ENCODE measurements at regions not wholly inside any gene's neighbourhood (a gene's known extent, or its start where the extent isn't known, plus 50 kb on each side); places are given as distances from the start of the nearest gene placed in this dataset.

DNA sequence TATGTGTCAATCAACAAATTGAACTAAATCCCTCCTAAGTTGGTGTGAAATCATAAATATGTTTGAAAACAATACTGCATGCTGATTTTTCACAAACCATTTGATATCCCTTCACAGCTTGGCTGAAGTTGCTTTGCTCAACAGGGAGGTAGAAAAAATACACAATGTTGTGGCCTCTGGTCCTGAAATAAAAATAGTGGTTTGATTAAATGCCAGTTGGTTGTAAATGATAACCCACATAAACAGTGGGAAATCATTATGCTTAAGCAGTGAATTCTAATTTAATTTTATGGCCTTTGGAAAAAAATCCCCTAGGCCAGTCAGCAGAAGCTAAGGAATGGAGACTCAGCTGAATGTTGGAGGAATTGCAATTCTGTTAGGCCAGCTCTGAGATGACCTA is 359.4 kb upstream of the CWC22 start:
- no peak for DNase-seq (ENCODE audit: low read depth in 3 of 3)

DNA sequence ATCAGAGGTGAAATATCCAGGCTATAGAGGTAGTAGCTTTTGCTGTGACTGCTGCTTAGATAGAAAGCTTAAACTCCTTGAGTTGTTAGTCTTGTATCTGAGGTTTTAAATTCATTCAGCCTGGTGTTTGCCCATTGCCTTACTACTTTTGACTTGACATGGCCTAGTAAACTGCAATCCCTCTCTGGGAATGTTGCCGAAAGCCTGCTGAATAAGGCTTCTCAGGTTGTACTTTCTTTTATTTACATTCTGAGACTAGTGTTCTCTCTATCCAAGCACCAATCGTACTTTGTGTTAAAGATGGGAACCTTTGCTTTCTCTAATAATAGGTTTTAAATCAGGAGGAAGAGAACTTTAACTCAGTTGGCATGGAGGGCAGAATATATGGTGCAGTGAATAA is 357.6 kb upstream of the CWC22 start:
- DNase-seq (ENCODE audit: low read depth in 3 of 3), result no peak

DNA sequence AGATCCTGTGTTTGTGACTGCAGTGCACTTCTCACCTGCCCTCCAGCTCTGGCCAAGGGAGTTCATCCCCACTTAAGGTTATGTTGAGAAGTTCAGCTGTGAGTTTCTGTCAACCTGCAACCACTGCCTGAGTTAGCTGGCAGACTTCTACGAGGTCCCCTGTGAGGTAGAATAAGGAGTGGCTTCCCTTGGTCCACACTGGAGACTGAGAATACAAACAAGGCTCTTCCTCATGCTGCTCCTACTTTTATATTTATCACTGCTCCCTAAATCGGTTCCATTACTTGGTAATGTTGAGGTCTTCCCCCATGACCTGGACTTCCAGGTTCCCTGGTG is 353.2 kb upstream of the CWC22 start:
- DNase-seq (ENCODE audit: low read depth in 3 of 3), result no peak

DNA sequence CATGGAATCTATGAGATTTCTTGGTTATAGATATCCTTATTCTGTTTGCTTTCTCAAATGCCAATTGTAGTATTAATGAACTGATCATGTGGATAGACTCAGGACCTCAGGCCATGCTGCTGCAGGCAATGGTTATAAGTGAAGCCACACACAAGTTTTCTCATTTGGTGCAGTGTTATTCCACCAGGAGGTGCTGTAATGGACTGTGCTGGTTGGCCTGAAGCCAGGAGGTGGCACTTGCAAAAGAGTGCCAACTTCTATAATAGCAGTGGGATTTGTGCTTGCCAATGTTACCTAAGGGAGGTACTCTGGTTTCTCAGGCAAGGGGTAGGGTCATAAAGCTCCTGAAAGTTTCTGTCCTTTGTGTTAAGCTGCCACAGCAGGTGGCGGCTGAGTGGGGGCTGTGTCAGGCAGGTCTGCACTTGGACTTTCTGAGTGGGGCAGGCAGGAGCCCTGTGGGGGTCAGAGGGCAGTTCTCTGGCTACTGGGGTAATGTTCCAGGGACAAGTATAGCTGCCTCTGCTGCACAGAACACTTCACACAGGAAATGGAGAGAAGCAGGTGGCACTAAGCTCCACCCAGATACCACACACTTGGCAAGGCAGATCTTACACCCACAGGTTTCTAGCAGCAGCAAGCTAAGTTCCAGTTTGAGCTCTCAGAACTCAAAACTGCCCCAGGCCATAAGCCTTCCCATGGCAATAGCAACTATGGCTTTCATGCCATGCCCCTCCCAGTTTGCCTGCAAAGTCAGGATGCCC is 352.6 kb upstream of the CWC22 start:
- no peak for DNase-seq (ENCODE audit: low read depth in 3 of 3)

DNA sequence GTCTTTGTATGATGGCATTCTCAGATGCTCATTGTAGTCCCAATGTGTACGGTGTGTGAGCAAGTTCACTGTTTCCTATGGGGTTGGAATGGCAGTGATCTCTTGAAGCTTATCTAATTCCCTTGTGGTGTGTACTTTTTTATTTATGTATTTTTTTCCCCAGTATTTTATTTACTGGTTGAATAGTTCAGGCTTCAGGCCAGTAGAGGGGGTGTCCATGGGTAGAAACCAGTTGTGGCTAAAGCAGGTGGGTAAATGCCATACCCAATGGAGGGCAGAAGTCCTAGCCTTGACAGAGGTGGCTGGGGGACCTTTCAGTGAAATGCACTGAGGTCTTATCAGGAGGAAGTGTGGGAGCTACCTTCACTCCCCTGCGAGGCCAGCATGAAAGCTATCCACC is 351.4 kb upstream of the CWC22 start:
- no peak for DNase-seq (ENCODE audit: low read depth in 3 of 3)

DNA sequence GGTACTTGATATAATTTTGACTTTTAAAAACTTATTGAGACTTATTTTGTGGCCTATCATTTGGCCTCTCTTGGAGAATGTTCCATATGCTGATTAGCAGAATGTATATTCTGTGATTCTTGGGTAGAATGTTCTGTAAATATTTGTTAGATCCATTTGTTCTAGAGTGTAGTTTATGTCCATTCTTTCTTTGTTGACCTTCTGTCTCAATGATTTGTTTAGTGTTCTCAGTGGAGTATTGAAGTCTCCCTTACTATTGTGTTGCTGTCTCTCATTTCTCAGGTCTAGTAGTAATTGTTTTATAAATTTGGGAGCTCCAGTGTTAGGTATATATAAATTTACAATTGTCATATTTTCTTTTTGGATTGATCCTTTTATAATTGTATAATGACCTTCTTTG is 349.6 kb upstream of the CWC22 start:
- no peak for DNase-seq (ENCODE audit: low read depth in 3 of 3)

DNA sequence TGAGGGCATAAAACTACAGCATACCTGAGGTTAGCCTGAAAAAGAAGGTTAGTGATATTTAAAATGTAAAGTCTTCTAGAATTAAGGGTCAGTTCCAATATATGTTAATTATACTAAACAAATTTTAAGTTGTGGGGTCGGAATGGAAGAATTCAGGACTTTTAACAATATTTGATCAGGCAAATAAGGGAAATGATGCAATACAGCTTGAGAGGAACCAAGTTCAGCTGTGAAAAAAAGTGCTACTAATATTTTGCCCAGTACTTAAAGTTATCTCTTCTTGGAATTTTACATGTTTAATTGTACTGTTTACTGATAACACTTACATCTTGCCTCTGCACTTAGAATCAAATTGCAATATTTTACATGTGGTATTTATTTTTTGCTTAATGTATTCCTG is 345.5 kb upstream of the CWC22 start:
- no peak for DNase-seq (ENCODE audit: low read depth in 3 of 3)

DNA sequence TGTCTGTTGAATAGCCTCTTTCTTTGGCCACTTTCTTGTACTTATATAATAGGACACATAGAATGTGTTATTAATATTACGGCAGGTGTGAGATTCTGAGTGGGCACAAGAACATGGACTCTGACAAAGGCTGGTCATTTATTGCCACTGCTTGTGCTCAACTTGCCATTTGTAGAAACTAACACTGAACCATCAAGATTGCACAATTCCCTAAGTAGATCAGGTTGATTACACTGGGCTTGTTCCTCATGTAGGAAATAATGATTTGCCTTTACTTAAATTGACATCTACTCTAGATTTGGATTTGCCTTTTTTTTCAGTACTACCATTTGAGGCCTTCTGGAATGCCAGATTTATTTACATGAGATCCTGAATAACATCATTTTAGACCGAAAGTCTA is 342.7 kb upstream of the CWC22 start:
- no peak for DNase-seq (ENCODE audit: low read depth in 3 of 3)

DNA sequence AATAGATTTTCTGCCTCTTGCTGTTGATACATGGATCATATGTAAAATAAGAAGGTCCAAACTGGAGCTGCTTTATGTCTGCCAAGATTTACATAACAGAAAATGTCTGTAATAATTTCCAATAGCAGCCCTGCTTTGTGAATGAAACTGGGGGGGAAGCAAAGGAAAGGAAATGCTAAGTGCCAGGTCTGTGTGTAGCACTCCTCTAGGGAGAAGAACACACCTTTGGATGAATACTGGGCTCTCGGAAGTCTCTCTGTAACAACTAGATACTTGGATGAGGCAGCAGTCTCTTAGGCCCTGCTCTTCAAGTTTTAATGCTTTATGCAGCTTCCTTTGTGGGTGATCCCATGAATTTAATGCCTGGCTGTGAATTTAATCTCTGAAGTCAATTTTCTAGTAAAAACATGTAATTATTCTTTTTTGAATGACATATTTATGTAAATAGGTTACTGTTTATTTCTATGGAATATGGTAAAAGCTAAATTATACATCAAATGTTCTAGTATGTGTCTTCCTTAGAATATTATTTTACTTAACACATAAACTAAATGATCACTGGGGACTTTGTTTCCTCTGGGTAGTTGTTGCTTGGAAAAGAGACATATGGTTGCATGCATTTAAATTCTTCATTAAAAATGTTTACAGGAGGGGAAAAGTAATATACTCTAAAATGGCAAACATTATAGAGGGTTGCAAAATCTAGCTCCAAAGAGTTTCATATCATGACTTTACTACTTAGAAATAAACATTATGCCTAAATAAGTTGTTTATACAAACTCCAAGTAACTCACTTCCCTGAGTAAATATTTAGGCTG is 336.6 kb upstream of the CWC22 start:
- no peak for DNase-seq (ENCODE audit: low read depth in 3 of 3)

DNA sequence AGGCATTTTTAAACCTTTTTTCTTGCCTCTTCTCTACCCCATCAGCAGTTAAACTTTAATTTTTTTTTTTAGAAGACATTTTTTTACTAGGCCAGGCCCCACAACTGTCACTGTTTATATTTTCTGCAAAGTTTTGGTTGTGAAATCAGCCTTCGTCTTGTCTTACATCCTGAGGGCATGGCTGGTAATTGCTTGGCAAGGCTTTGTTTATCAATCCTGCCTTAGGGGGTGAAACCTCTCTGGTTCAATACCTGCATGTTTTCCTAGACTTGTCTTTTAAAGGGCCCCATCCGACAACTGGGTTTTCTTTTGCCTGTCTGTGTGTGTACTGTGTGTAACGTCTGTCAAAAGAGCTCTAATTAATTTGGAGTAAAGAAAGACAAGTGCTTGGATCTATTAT is 330.0 kb upstream of the CWC22 start:
- DNase-seq (ENCODE audit: low read depth in 3 of 3), result no peak

DNA sequence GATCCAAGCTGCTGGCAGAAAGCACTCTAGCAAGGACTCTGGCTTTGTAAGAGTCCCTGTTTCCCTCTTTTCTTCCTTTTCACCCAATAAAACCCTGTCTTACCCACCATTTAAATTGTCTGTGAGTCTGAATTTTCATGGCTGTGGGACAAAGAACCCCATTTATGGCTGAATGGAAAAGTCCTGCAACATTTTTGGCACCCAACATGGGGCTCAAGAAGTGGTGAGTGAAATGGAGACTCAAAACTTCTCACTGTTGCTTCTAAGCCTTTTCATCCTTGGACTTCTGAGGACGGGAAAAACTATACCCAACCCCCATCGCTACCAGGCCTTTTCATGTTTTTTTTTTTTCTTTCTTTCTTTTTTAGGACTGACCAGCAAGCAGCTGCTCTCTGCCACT is 329.5 kb upstream of the CWC22 start:
- no peak for DNase-seq (ENCODE audit: low read depth in 3 of 3)

DNA sequence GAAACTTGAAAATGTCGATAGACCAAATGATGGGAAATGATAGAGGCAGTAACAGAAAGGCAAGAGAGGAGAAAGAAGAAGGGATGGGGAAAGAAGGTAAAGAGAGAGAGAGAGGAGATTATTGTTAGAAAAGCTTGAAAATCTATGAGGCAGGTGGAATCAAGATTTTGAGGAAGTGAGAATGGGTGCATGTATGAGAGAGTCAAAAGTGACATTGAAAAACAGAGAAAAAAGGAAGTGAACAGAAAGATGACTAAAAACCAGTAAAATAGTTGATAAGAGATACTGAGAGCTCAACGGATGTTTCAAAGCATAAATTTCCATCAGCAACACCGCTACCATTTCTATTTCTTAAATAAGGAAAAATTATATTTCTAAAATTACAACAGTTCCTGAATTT is 327.4 kb upstream of the CWC22 start:
- no peak for DNase-seq (ENCODE audit: low read depth in 3 of 3)

DNA sequence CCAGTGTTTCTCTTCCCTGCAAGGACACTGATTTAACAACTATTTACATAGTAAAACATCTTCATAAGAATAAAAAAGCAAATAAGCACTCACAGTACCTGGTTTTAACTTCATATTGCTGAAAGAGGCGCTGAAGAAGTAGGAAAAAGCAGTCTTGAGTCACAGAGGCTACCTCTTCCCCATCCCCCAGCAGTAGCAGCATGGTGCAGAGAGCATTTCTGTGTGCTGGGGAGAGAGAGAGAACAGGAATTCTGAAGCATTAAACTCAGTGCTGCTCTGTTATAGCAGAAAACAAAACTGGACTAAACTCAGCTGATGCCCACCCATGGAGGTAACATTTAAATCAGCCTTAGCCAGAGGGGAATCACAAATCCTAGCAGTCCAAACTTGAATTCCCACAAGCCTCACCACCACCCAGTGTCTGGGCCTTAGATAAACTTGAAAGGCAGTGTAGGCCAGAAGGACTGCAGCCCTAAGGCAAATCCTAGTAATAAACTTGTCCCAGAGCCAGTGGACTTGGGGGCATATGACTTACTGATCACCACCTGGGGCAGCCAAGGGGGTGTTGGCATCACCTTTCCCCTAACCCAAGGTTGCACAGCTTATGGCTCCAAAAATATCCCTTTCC is 321.8 kb upstream of the CWC22 start:
- DNase-seq (ENCODE audit: low read depth in 3 of 3), result no peak

DNA sequence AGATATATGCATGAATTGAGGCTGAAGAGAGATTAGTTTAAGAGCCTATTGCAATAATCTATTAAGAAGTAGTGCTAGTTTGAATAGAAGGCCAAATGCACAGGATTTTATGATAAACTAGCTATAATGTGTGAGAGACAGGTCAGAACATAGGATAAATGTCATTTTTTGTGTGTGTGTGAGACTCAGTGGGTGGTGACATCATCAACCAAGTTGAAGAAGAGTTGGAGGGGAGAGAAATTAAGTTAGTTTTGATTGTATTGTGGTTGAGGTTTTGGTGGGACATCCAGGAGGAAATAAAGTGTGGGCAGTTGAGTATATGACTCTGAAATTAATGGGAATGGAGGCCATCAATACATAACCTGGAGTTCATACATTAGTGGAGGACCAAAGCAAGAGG is 320.1 kb upstream of the CWC22 start:
- DNase-seq (ENCODE audit: low read depth in 3 of 3), result no peak

DNA sequence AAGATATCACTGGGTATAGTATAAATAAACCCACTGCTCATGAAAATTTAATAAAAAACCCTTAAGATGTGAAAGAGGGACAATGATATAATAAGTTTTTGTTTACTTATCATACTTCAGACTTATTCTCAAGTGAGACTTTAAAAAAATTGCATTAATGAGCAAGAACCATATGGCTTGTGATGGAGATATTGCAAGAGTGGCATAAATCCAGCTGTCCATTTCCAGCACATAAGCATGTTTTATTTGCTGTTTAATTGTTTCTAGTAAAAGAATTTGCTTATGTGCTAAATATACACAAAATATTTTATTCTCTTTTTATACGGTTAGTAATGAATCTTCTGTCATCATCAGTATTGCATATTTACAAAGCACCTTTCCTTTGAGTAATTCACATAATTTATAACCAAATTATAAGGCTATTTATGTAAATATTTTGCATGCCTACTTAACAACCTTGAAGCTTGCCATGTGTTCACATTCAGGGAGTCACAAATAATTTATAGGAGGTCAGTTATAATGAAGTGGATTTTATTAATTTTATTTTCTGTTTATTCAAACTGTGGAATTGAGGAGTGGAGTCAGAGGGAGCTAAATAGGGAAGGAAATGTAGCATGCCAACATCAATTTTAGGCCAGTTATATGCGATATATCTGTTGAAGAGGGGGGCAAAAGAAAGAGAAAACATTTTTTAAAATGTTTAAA is 318.5 kb upstream of the CWC22 start:
- DNase-seq (ENCODE audit: low read depth in 3 of 3), result no peak

DNA sequence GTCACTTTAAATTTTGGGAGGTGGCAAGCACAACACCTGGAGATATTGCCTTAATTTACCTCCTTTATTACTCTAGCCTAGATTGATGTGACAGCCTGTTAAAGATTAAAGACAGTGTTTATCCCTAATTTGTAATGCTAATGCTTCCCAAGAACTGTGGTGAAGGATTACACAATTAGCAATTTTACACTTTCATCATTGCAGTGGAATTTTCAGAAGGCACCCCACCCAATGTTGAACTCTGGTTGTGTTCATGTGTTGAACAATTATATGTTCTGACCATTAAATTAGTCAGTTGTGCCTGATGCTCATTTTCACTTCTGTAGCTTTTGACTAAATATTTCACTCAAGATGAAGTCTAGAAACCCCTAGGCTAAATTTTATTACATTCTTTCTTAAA is 317.1 kb upstream of the CWC22 start:
- DNase-seq (ENCODE audit: low read depth in 3 of 3), result no peak

DNA sequence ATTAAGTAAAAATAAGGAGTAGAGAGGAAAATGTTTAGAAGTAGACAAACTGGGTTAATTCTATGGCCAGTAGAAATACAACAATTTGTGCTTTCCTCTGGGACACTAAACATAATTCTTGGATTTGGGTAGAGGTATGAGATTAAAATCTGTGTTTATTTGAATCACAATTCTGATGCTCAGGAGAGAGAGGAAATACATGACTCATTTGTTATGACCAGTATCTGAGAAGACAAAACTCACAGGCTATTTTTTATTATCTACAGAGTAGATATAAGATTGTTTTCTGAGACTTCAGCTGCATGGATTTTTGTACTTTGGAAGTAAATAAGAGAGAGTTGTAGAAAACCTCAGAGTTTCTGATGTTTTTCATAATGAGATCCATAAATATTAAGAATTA is 315.7 kb upstream of the CWC22 start:
- no peak for DNase-seq (ENCODE audit: low read depth in 3 of 3)

DNA sequence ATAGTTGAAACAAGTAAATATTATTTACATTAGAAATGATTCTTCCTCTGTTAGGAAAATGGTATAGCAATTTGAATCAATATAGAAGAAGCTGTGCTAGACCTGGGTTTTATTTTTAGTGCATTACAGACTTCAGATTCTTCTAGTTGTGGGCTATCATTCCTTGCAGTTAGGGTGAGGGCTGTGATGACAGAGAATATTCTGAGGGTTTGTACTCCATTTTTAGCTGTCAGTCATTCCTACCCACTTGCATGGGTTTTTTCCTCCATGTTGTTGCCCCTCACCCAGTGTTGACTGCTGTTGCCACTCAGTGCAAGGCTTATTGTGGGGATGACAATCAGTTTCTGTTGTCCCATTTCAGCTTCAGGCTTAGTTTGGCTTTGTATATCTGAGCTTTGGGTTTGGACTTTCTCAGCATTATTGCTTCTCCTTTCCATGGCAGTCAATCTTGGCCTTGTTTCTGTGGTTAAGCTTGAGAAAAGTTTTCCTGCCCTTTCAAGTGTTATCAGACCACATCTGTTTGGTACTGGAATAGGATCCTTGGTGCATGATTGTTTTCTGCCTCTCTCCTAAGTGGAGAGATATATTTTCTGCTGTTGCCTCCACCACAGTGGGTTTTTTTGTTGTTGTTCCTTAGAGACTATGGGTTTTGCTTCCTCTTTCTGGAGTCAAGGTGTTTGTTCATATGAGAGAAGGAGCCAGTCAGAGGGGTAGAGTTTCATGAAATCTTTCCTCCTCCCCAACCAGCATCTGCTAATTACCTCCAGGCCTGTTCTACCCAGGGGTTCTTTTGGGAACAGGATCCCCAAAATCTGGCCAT is 312.7 kb upstream of the CWC22 start:
- DNase-seq (ENCODE audit: low read depth in 3 of 3), result no peak

DNA sequence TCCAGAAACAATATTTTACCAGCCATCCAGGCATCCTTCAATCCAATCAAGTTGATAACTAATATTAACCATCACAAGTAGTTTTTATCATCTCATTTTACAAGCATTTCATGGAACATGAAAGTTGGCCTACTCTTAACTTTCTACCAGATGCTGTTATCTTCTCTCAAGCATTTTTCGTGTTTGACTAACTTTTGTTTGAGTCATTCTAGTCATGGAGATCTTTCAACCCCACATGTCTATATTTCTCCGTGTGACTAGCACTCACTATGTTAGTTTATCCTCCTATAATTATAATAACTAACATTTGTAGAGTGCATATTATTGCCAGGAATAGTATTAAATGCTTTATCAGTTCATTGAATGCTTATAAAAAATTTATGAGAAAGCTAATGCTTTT is 307.0 kb upstream of the CWC22 start:
- no peak for DNase-seq (ENCODE audit: low read depth in 3 of 3)

DNA sequence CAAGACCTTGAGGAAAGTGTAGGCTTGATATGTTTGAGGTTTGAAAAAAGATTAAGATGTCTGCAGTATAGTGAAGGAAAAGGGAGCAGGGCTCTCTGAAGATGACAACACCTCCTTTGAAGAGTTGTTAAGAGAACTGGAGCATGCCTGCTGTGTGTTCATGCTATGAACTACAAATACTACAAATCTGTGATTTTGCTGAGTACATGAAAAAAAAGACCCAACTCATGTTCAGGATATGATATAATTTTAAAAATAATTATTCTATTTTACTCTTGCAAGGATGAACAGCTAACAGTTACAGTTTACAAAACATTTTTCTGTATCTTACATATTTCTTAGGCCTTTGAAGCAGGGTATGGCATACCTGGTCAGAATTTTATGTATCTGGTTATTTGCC is 305.4 kb upstream of the CWC22 start:
- DNase-seq (ENCODE audit: low read depth in 3 of 3), result no peak

DNA sequence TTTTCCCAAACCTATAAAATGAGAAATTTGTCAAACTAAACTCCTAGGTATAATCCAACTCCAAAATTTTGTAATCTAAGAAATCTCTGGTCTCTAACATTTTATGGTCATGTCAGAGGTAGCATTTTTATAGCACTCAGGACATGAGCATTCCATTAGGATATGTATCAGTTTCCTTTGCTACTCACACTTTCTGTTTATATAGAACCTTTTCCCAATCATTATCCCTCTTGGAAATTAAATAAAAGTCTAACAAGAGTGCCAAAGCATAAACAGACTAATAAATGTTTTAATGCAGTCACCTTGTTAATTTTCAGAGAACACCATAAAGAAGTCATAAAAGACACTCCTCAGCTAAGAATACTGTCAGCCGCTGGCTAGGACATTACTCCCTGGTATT is 300.0 kb upstream of the CWC22 start:
- no peak for DNase-seq (ENCODE audit: low read depth in 3 of 3)

DNA sequence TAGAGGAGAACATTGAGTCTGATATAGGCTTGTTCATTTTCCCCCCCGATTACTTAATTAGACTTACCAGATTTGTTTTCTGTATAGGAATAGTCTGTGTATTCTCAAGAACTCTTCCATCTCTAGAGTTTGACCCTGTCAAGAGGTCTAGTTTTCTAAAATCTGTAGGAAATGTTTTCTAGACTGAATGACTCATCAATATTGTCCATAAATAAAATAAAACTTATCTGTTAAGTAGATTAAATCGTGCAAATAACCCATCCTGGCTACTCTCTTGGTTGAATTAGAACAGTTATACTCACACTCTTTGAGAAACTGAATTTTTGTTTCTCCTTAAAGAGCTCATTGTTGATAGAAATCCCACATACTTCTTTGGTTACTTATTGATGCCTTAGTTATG is 299.2 kb upstream of the CWC22 start:
- DNase-seq (ENCODE audit: low read depth in 3 of 3), result no peak

Measured in stimulated activated CD4-positive, alpha-beta T cell treated with anti-CD3 and anti-CD28 coated beads, TNF-alpha, amount 100 ng/mL, for 48 hours (primary cell).